HCT116 (cell line): ENCODE measurements at regions not wholly inside any gene's neighbourhood (a gene's known extent, or its start where the extent isn't known, plus 50 kb on each side); places are given as distances from the start of the nearest gene placed in this dataset.

ENCODE experiments used
- ATAC-seq: fragments of 200-7000 bp; cut with Tn5 transposase; 2 replicates; pipeline ENCODE4 v1.9.1; 2020; ENCODE audit warnings: mild to moderate bottlenecking, moderate library complexity
- BruUV-seq: library from RNA; stranded (reverse); fragments of 400-500 nt; replicated peaks from 2 replicates; lab custom pipeline; 2021; lab: Mats Ljungman, UMichigan
- CTCF ChIA-PET: fragments of 300-600 bp; sonication (Branson Sonifier 250); formaldehyde crosslinking; loops from one replicate; lab custom pipeline; 2021; ENCODE audit warnings: antibody characterized with exemption; lab: Charles Lee
- POLR2A ChIA-PET: fragments of 300-600, 350-600 bp; sonication (Branson Sonifier 250); formaldehyde crosslinking; loops from one replicate; lab custom pipeline; 2021; ENCODE audit warnings: antibody characterized with exemption; lab: Charles Lee
- RAD21 ChIA-PET, 2 experiments: fragments of 300-600 bp; sonication (Branson Sonifier 250); formaldehyde crosslinking; loops; one replicate each; lab custom pipeline; 2023; ENCODE audit warnings: low total read pairs in 2 of 2; ENCODE audit not compliant: uncharacterized antibody in 2 of 2, unreplicated experiment in 2 of 2, low non-redundant PET in 1 of 2; lab: Charles Lee
- DNase-seq: peaks from one replicate; pipeline ENCODE4 v3.0.0-alpha.2; 2010; ENCODE audit warnings: low read depth, low spot score
- H2AFZ ChIP-seq: fragments of 200-600 bp; shearing (Covaris generic), sonication (generic); 2 replicates; pipeline ENCODE4 v1.6.1; 2017; ENCODE audit warnings: low read depth, mixed run types, mixed read lengths, antibody characterized with exemption, low read length; ENCODE audit not compliant: poor library complexity, severe bottlenecking
- H3K27ac ChIP-seq: 2 replicates; pipeline ENCODE4 v1.5.1; 2012; ENCODE audit warnings: low read depth, low read length
- H3K27me3 ChIP-seq: fragments of 200-600 bp; sonication (generic); 2 replicates; pipeline ENCODE4 v1.6.1; 2016; ENCODE audit warnings: mixed run types, low read length, mixed read lengths; ENCODE audit not compliant: insufficient read depth
- H3K36me3 ChIP-seq, 2 experiments: fragments of 200-500 bp in 1 of 2; fragments of 200-600 bp in 1 of 2; sonication (Bioruptor generic) in 1 of 2; sonication (generic) in 1 of 2; 2 replicates each; pipeline versions ENCODE4 v1.5.1 to v1.6.1; 2014 to 2016; ENCODE audit warnings: low read length in 2 of 2, inconsistent platforms in 1 of 2, mixed read lengths in 1 of 2, mixed run types in 1 of 2; ENCODE audit not compliant: insufficient read depth in 2 of 2, control insufficient read depth in 1 of 2
- H3K4me1 ChIP-seq, 2 experiments: fragments of 200-600 bp in 1 of 2; sonication (generic) in 1 of 2; 2 replicates each; pipeline versions ENCODE4 v1.5.1 to v1.6.1; 2012 to 2017; ENCODE audit warnings: low read length in 2 of 2, inconsistent platforms in 1 of 2, mild to moderate bottlenecking in 1 of 2, mixed read lengths in 1 of 2, mixed run types in 1 of 2, moderate library complexity in 1 of 2; ENCODE audit not compliant: insufficient read depth in 2 of 2, control insufficient read depth in 1 of 2
- H3K4me2 ChIP-seq: fragments of 200-600 bp; sonication (generic); 2 replicates; pipeline ENCODE4 v1.6.1; 2017; ENCODE audit warnings: mixed run types, low read length, mixed read lengths
- H3K4me3 ChIP-seq, 2 experiments: fragments of 200-600 bp in 1 of 2; sonication (generic) in 1 of 2; replicated peaks in 1 of 2; 2 replicates each; pipeline ENCODE4 v1.5.1; 2011 to 2016; ENCODE audit warnings: low read length in 2 of 2, control low read depth in 1 of 2, low read depth in 1 of 2, mild to moderate bottlenecking in 1 of 2, mixed read lengths in 1 of 2, mixed run types in 1 of 2
- H3K79me2 ChIP-seq: fragments of 200-600 bp; sonication (generic); 2 replicates; pipeline ENCODE4 v1.6.1; 2017; ENCODE audit warnings: mild to moderate bottlenecking, mixed run types, low read length, moderate library complexity, mixed read lengths; ENCODE audit not compliant: insufficient read depth
- H3K9ac ChIP-seq: fragments of 200-600 bp; sonication (generic); 2 replicates; pipeline ENCODE4 v1.6.1; 2016; ENCODE audit warnings: low read length, mixed read lengths
- H3K9me2 ChIP-seq: fragments of 200-600 bp; sonication (generic), shearing (Covaris generic); 2 replicates; pipeline ENCODE4 v1.6.1; 2017; ENCODE audit warnings: mixed run types, mild to moderate bottlenecking, moderate library complexity; ENCODE audit not compliant: insufficient read depth
- H3K9me3 ChIP-seq, 2 experiments: fragments of 200-500 bp in 1 of 2; fragments of 200-600 bp in 1 of 2; sonication (Bioruptor generic) in 1 of 2; sonication (generic) in 1 of 2; 2 replicates each; pipeline ENCODE4 v1.6.1; 2014 to 2017; ENCODE audit warnings: low read length in 2 of 2, mixed read lengths in 2 of 2, inconsistent platforms in 1 of 2, low read depth in 1 of 2, mild to moderate bottlenecking in 1 of 2, mixed run types in 1 of 2, moderate library complexity in 1 of 2; ENCODE audit not compliant: control insufficient read depth in 1 of 2, insufficient read depth in 1 of 2
- H4K20me1 ChIP-seq: fragments of 200-600 bp; sonication (generic), shearing (Covaris generic); 2 replicates; pipeline ENCODE4 v1.6.1; 2017; ENCODE audit warnings: mixed run types, mild to moderate bottlenecking, moderate library complexity; ENCODE audit not compliant: insufficient read depth
- CEBPB ChIP-seq: IDR thresholded peaks from 2 replicates; pipeline ENCODE4 v1.6.1; 2012; ENCODE audit warnings: low read depth
- EZH2 ChIP-seq: fragments of 200-600 bp; sonication (generic); IDR thresholded peaks from 2 replicates; pipeline ENCODE4 v1.6.1; 2017; ENCODE audit warnings: antibody characterized with exemption, mixed run types
- EZH2phosphoT487 ChIP-seq: fragments of 200-600 bp; IDR thresholded peaks from 2 replicates; pipeline ENCODE4 v1.6.1; 2018; ENCODE audit warnings: antibody characterized with exemption, borderline replicate concordance
- MAX ChIP-seq: IDR thresholded peaks from 2 replicates; pipeline ENCODE4 v1.6.1; 2012
- POLR2AphosphoS5 ChIP-seq: IDR thresholded peaks from 2 replicates; pipeline ENCODE4 v1.6.1; 2011; ENCODE audit warnings: mild to moderate bottlenecking, low read depth, low read length, moderate library complexity
- RAD21 ChIP-seq: IDR thresholded peaks from 2 replicates; pipeline ENCODE4 v1.6.1; 2012; ENCODE audit warnings: low read depth, mild to moderate bottlenecking
- REST ChIP-seq: IDR thresholded peaks from 2 replicates; pipeline ENCODE4 v1.6.1; 2012; ENCODE audit warnings: low read depth
- SIN3A ChIP-seq: IDR thresholded peaks from 2 replicates; pipeline ENCODE4 v1.6.1; 2012; ENCODE audit warnings: low read depth
- SP1 ChIP-seq: IDR thresholded peaks from 2 replicates; pipeline ENCODE4 v1.6.1; 2012; ENCODE audit warnings: low read depth
- SRF ChIP-seq: IDR thresholded peaks from 2 replicates; pipeline ENCODE4 v1.6.1; 2012; ENCODE audit warnings: low read depth
- TCF7L2 ChIP-seq: IDR thresholded peaks from 2 replicates; pipeline ENCODE4 v1.7.0; 2011; ENCODE audit warnings: borderline replicate concordance, inconsistent platforms; ENCODE audit not compliant: insufficient read depth, insufficient read length; ENCODE audit errors: extremely low read depth
- YY1 ChIP-seq: IDR thresholded peaks from 2 replicates; pipeline ENCODE4 v1.6.1; 2011; ENCODE audit warnings: low read length, low read depth, moderate library complexity, mild to moderate bottlenecking; ENCODE audit not compliant: insufficient replicate concordance; ENCODE audit errors: extremely low read depth
- ZNF274 ChIP-seq: fragments of 200-500 bp; sonication (Bioruptor generic); IDR thresholded peaks from 2 replicates; pipeline ENCODE4 v1.6.1; 2014; ENCODE audit warnings: mild to moderate bottlenecking, low read depth, low read length, inconsistent platforms
- intact Hi-C: fragments of 100-400 bp; cut with micrococcal nuclease; formaldehyde crosslinking; loops from 2 replicates; pipeline ENCODE4 v1.10.0; 2022

- ChIA-PET POLR2A (no interaction called here), CTCF (no interaction called here)
- TF ChIP-seq SRF (no peak), RAD21 (no peak), YY1 (no peak), CEBPB (no peak), SIN3A (no peak), EZH2 (no peak), TCF7L2 (no peak), REST (no peak), EZH2phosphoT487 (no peak), MAX (no peak), SP1 (no peak), ZNF274 (no peak), POLR2AphosphoS5 (no peak)
Measured at GRCh38 chr5:124825983-124826337, 79.5 kb upstream of the ZNF608 start.

More at GRCh38 chr5:124825983-124826337, 79.5 kb upstream of the ZNF608 start:
- H3K36me3 ChIP-seq, result no peaks in the 10 kb centered on the region
- H2AFZ ChIP-seq, result no peak overlapping the region
- no peak for ATAC-seq
- no peaks in the 10 kb centered on the region for H3K9me2 ChIP-seq
- RAD21 ChIA-PET, result no interaction called here
- H3K9me3 ChIP-seq, result no peaks in the 10 kb centered on the region
- no peak overlapping the region for H3K27ac ChIP-seq
- no TSS peak for BruUV-seq
- no peaks in the 10 kb centered on the region for H3K79me2 ChIP-seq
- intact Hi-C loops, result no loop called here
- H3K4me3 ChIP-seq, result no peak overlapping the region
- H3K4me2 ChIP-seq, result no peak overlapping the region
- no peak overlapping the region for H3K9ac ChIP-seq
- no peaks in the 10 kb centered on the region for H3K4me1 ChIP-seq
- no peaks in the 10 kb centered on the region for H4K20me1 ChIP-seq
- no peak for DNase-seq
- no peaks in the 10 kb centered on the region for H3K27me3 ChIP-seq
